SH-SY5Y (cell line): ENCODE measurements at regions not wholly inside any gene's neighbourhood (a gene's known extent, or its start where the extent isn't known, plus 50 kb on each side); places are given as distances from the start of the nearest gene placed in this dataset.

Source experiments
- GATA2 ChIP-seq: IDR thresholded peaks from 2 replicates; pipeline ENCODE4 v1.6.1; 2011; ENCODE audit warnings: mild to moderate bottlenecking, low read depth, low read length
- GATA3 ChIP-seq: IDR thresholded peaks from 2 replicates; pipeline ENCODE4 v1.6.1; 2011; ENCODE audit warnings: low read depth, mild to moderate bottlenecking, low read length, moderate library complexity

DNA sequence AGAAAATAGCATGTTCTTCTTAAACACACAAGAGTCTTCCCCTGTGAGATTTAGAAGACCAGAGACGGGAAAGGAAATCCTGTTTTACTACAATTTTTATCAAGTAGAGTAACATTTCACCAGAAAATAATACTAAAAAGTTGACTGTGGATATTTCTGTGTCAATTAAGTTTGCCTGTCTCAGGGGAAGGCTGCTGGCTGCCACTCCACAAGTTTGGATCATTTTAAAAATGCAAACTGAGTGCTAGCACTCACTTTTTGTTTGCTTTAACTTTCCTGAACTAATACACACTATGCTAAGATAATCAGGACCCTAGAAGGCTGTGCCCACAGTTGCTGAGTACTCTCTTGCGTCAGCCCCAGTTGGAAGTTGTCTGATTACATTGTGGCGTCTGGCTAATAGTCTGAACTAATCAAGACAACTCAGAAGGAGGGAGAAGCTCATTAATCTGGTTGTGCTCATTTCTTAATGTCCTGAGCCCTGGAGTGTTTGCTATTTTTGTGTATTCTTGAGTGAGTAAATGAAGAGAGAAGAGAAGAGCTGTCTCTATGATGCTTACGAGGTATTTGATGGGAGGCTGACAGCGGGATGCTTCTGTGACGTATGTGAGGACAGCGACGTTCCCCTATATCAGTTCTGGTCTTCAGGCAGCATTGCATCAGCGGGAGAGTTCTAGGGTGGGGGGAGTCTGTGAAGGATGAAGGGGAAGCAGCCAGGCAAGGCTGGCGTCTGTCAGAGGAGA, 664.2 kb downstream of the QKI start:
- TF ChIP-seq GATA3 (no peak), GATA2 (no peak)
